Nephron progenitor cell (in vitro differentiated cells): ENCODE measurements at regions not wholly inside any gene's neighbourhood (a gene's known extent, or its start where the extent isn't known, plus 50 kb on each side); places are given as distances from the start of the nearest gene placed in this dataset.

ENCODE experiments used
- DNase-seq: peaks from one replicate; pipeline ENCODE4 v3.0.0; 2021
- H3K27ac Mint-ChIP-seq: 2 replicates; pipeline ENCODE4 v1.8.0; 2021; ENCODE audit warnings: mild to moderate bottlenecking, moderate library complexity, mixed read lengths
- H3K27me3 Mint-ChIP-seq: 2 replicates; pipeline ENCODE4 v1.8.0; 2021; ENCODE audit warnings: mild to moderate bottlenecking, low read depth, mixed read lengths; ENCODE audit not compliant: poor library complexity
- H3K36me3 Mint-ChIP-seq: 2 replicates; pipeline ENCODE4 v1.8.0; 2021; ENCODE audit warnings: low read depth, mixed read lengths
- H3K4me1 Mint-ChIP-seq: 2 replicates; pipeline ENCODE4 v1.8.0; 2021; ENCODE audit warnings: mixed read lengths
- H3K4me3 Mint-ChIP-seq: 2 replicates; pipeline ENCODE4 v1.8.0; 2021; ENCODE audit warnings: mild to moderate bottlenecking, moderate library complexity, mixed read lengths
- H3K9me3 Mint-ChIP-seq: 2 replicates; pipeline ENCODE4 v1.8.0; 2021; ENCODE audit warnings: mild to moderate bottlenecking, moderate library complexity, mixed read lengths
- CTCF ChIP-seq: fragments of 200-600 bp; sonication (generic); IDR thresholded peaks from 2 replicates; pipeline ENCODE4 v1.5.0; 2021; ENCODE audit warnings: antibody characterized with exemption

- no peak overlapping the region for H3K27ac Mint-ChIP-seq
Observed at GRCh38 chr9:115211413-115212124, 93.6 kb upstream of the TNC start.

GRCh38 chr9:115212125-115212605, 94.2 kb upstream of the TNC start:
- Mint-ChIP-seq H3K27me3 (no peaks in the 10 kb centered on the region), H3K9me3 (no peaks in the 10 kb centered on the region), H3K36me3 (no peaks in the 10 kb centered on the region), H3K27ac (no peak overlapping the region), H3K4me1 (peaks cover 38% of the 10 kb centered on the region), H3K4me3 (no peak overlapping the region)
- DNase-seq: no peak
- TF ChIP-seq CTCF: no peak

More at GRCh38 chr9:115211413-115212124, 93.6 kb upstream of the TNC start:
- Mint-ChIP-seq H3K4me3 (no peak overlapping the region), H3K9me3 (no peaks in the 10 kb centered on the region), H3K4me1 (peaks cover 38% of the 10 kb centered on the region), H3K27me3 (no peaks in the 10 kb centered on the region), H3K36me3 (no peaks in the 10 kb centered on the region)
- no peak for DNase-seq
- no peak for TF ChIP-seq CTCF

- no peaks in the 10 kb centered on the region for H3K36me3 Mint-ChIP-seq
- H3K9me3 Mint-ChIP-seq: no peaks in the 10 kb centered on the region
Observed at GRCh38 chr9:115212832-115213231, 94.9 kb upstream of the TNC start.

GRCh38 chr9:115213818-115214334, 95.9 kb upstream of the TNC start:
- no peak overlapping the region for H3K4me3 Mint-ChIP-seq
- TF ChIP-seq CTCF: no peak
- H3K9me3 Mint-ChIP-seq: no peaks in the 10 kb centered on the region
- H3K4me1 Mint-ChIP-seq: peaks cover 34% of the 10 kb centered on the region
- H3K36me3 Mint-ChIP-seq: no peaks in the 10 kb centered on the region
- no peaks in the 10 kb centered on the region for H3K27me3 Mint-ChIP-seq
- H3K27ac Mint-ChIP-seq: no peak overlapping the region
- DNase-seq: no peak

More at GRCh38 chr9:115212832-115213231, 94.9 kb upstream of the TNC start:
- Mint-ChIP-seq H3K27me3 (no peaks in the 10 kb centered on the region), H3K27ac (no peak overlapping the region), H3K4me3 (no peak overlapping the region), H3K4me1 (peaks cover 38% of the 10 kb centered on the region)
- no peak for DNase-seq
- no peak for TF ChIP-seq CTCF

GRCh38 chr9:115216873-115217272, 98.9 kb upstream of the TNC start:
- Mint-ChIP-seq H3K4me1 (peaks cover 13% of the 10 kb centered on the region), H3K36me3 (no peaks in the 10 kb centered on the region), H3K9me3 (no peaks in the 10 kb centered on the region), H3K27me3 (no peaks in the 10 kb centered on the region), H3K4me3 (no peak overlapping the region), H3K27ac (no peak overlapping the region)
- no peak for TF ChIP-seq CTCF
- DNase-seq: no peak
